OCI-LY1 (cell line): ENCODE measurements at regions not wholly inside any gene's neighbourhood (a gene's known extent, or its start where the extent isn't known, plus 50 kb on each side); places are given as distances from the start of the nearest gene placed in this dataset.
"Not testable (repeated sequence)": the region's sequence is repeated elsewhere in the genome, so short reads cannot be mapped to it uniquely, and the experiment has no call there.

Source experiments
- H2AFZ ChIP-seq: fragments of 200-600 bp; sonication (generic), shearing (Covaris generic); 2 replicates; pipeline ENCODE4 v1.6.0; 2014; ENCODE audit warnings: antibody characterized with exemption, mild to moderate bottlenecking, low read length
- H3F3A ChIP-seq: fragments of 200-600 bp; sonication (generic), shearing (Covaris generic); 2 replicates; pipeline ENCODE4 v1.6.0; 2014; ENCODE audit warnings: mild to moderate bottlenecking, antibody characterized with exemption, low read length, moderate library complexity; ENCODE audit not compliant: insufficient read depth
- H3K27ac ChIP-seq: fragments of 200-600 bp; sonication (generic); 2 replicates; pipeline ENCODE4 v1.5.1; 2014; ENCODE audit warnings: low read length, mixed run types, mild to moderate bottlenecking, low read depth; ENCODE audit not compliant: poor library complexity, severe bottlenecking
- H3K27me3 ChIP-seq: fragments of 200-600 bp; sonication (generic); 2 replicates; pipeline ENCODE4 v1.6.0; 2014; ENCODE audit warnings: antibody characterized with exemption, mild to moderate bottlenecking, low read length, moderate library complexity; ENCODE audit not compliant: insufficient read depth
- H3K36me3 ChIP-seq: fragments of 200-600 bp; sonication (generic); 2 replicates; pipeline ENCODE4 v1.6.1; 2014; ENCODE audit warnings: mild to moderate bottlenecking, antibody characterized with exemption, low read length, moderate library complexity, mixed read lengths; ENCODE audit not compliant: insufficient read depth
- H3K4me1 ChIP-seq: fragments of 200-600 bp; sonication (generic); 2 replicates; pipeline ENCODE4 v1.5.1; 2014; ENCODE audit warnings: mild to moderate bottlenecking, low read length, moderate library complexity; ENCODE audit not compliant: insufficient read depth, severe bottlenecking
- H3K4me2 ChIP-seq: fragments of 200-600 bp; sonication (generic), shearing (Covaris generic); 2 replicates; pipeline ENCODE4 v1.6.1; 2014; ENCODE audit warnings: low read length
- H3K4me3 ChIP-seq: fragments of 200-600 bp; sonication (generic); 2 replicates; pipeline ENCODE4 v1.5.1; 2014; ENCODE audit warnings: low read length, low read depth, mild to moderate bottlenecking, mixed read lengths; ENCODE audit not compliant: poor library complexity, severe bottlenecking
- H3K79me2 ChIP-seq: fragments of 200-600 bp; shearing (Covaris generic); 2 replicates; pipeline ENCODE4 v1.6.1; 2016; ENCODE audit warnings: mixed run types, low read length, mixed read lengths; ENCODE audit not compliant: insufficient read depth
- H3K9ac ChIP-seq: fragments of 200-600 bp; sonication (generic), shearing (Covaris generic); 2 replicates; pipeline ENCODE4 v1.6.1; 2014; ENCODE audit warnings: mild to moderate bottlenecking, low read length, mixed read lengths
- H3K9me2 ChIP-seq: fragments of 200-600 bp; sonication (generic), shearing (Covaris generic); 2 replicates; pipeline ENCODE4 v1.6.1; 2014; ENCODE audit warnings: low read depth, mild to moderate bottlenecking, low read length, mixed read lengths
- H3K9me3 ChIP-seq: fragments of 200-600 bp; shearing (Covaris generic); 2 replicates; pipeline ENCODE4 v1.6.1; 2014; ENCODE audit warnings: low read length, mixed read lengths
- H4K20me1 ChIP-seq: fragments of 200-600 bp; sonication (generic), shearing (Covaris generic); 2 replicates; pipeline ENCODE4 v1.6.0; 2016; ENCODE audit warnings: mild to moderate bottlenecking, low read length; ENCODE audit not compliant: insufficient read depth
- EZH2 ChIP-seq: fragments of 200-600 bp; sonication (generic), shearing (Covaris generic); IDR thresholded peaks from 2 replicates; pipeline ENCODE4 v1.8.0; 2017; ENCODE audit warnings: borderline replicate concordance, mixed run types, mild to moderate bottlenecking, antibody characterized with exemption, low read length, moderate library complexity, mixed read lengths
- TF ChIP-seq, protein P1 (sequence below): fragments of 200-600 bp; sonication (generic), shearing (Covaris generic); IDR thresholded peaks from 2 replicates; pipeline ENCODE4 v1.5.1; 2017; ENCODE audit warnings: mild to moderate bottlenecking, antibody characterized with exemption, low read length, moderate library complexity, mixed read lengths

DNA sequence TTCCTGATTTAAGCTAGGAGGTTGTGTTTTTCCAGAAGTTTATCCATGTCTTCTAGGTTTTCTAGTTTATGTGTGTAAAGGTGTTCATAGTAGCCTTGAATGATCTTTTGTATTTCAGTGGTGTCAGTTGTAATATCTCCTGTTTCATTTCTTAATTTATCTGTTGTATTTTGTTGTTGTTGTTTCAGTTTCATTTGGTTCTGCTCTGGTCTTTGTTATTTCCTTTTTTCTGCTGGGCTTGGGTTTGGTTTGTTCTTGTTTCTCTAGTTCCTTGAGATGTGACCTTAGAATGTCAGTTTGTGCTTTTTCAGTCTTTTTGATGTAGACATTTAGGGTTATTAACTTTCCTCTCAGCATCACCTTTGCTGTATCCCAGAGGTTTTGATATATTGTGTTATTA lies 62.8 kb downstream of the SCP2D1 start:
- not testable (repeated sequence) for H3K4me2 ChIP-seq, H3K9ac ChIP-seq, H3K9me3 ChIP-seq, H3K9me2 ChIP-seq, H3K4me3 ChIP-seq, H3F3A ChIP-seq, H4K20me1 ChIP-seq, H3K4me1 ChIP-seq, H2AFZ ChIP-seq, H3K36me3 ChIP-seq, H3K79me2 ChIP-seq, H3K27ac ChIP-seq, H3K27me3 ChIP-seq

DNA sequence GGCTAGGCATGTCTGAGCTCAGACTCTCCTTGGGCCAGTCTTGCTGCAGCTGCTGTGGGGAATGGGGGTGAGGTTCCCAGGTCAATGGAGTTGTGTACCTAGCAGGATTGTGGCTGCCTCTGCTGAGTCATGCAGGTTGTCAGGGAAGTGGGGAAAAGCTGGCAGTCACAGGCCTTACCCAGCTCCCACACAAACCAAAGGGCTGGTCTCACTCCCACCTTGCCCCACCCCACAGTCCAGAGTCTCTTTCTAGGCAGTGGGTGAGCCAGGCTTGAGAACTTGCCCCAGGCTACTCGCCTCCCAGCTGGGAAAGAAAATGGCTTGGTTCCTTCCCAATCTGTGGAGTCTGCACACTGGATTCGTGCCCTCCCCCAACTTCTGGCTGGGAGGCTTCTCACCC lies 65.7 kb downstream of the SCP2D1 start:
- H3F3A ChIP-seq = no peaks in the 10 kb centered on the region
- no peaks in the 10 kb centered on the region for H3K4me1 ChIP-seq
- H3K79me2 ChIP-seq = no peaks in the 10 kb centered on the region
- no peaks in the 10 kb centered on the region for H4K20me1 ChIP-seq
- no peak overlapping the region for H3K4me3 ChIP-seq
- H3K27ac ChIP-seq = no peak overlapping the region
- no peaks in the 10 kb centered on the region for H3K27me3 ChIP-seq
- TF ChIP-seq, protein P1, sequence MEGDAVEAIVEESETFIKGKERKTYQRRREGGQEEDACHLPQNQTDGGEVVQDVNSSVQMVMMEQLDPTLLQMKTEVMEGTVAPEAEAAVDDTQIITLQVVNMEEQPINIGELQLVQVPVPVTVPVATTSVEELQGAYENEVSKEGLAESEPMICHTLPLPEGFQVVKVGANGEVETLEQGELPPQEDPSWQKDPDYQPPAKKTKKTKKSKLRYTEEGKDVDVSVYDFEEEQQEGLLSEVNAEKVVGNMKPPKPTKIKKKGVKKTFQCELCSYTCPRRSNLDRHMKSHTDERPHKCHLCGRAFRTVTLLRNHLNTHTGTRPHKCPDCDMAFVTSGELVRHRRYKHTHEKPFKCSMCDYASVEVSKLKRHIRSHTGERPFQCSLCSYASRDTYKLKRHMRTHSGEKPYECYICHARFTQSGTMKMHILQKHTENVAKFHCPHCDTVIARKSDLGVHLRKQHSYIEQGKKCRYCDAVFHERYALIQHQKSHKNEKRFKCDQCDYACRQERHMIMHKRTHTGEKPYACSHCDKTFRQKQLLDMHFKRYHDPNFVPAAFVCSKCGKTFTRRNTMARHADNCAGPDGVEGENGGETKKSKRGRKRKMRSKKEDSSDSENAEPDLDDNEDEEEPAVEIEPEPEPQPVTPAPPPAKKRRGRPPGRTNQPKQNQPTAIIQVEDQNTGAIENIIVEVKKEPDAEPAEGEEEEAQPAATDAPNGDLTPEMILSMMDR = no peak
- no peak for TF ChIP-seq EZH2
- H3K9ac ChIP-seq = no peak overlapping the region
- no peaks in the 10 kb centered on the region for H3K9me2 ChIP-seq
- H2AFZ ChIP-seq = no peak overlapping the region
- no peaks in the 10 kb centered on the region for H3K36me3 ChIP-seq
- no peaks in the 10 kb centered on the region for H3K9me3 ChIP-seq
- no peak overlapping the region for H3K4me2 ChIP-seq

DNA sequence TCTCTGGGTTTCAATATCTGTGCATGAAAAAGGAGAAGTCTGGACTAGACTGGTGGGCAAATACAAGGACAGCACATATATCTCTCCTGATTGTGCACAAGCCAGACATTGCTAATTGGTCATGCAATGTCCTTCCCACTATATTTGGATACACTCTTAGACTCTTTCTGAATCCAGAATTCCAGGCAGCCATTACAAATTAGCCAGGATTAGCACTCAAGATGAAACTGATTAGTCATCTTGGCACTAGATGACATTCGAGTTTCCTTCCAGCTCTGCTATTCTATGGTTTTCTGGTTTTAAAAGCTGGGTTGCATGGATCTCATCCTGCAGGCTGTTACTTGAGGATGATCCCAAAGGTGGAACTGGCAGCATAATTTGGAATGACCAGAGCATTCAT lies 73.2 kb downstream of the SCP2D1 start:
- Histone ChIP-seq H3F3A (no peaks in the 10 kb centered on the region), H3K9me2 (no peaks in the 10 kb centered on the region), H3K4me1 (no peaks in the 10 kb centered on the region), H2AFZ (no peak overlapping the region), H3K27ac (no peak overlapping the region), H3K79me2 (no peaks in the 10 kb centered on the region), H3K9me3 (no peaks in the 10 kb centered on the region), H3K27me3 (no peaks in the 10 kb centered on the region), H4K20me1 (no peaks in the 10 kb centered on the region), H3K4me3 (no peak overlapping the region), H3K9ac (no peak overlapping the region), H3K36me3 (no peaks in the 10 kb centered on the region), H3K4me2 (no peak overlapping the region)
- TF ChIP-seq, protein P1 = no peak
- no peak for TF ChIP-seq EZH2

DNA sequence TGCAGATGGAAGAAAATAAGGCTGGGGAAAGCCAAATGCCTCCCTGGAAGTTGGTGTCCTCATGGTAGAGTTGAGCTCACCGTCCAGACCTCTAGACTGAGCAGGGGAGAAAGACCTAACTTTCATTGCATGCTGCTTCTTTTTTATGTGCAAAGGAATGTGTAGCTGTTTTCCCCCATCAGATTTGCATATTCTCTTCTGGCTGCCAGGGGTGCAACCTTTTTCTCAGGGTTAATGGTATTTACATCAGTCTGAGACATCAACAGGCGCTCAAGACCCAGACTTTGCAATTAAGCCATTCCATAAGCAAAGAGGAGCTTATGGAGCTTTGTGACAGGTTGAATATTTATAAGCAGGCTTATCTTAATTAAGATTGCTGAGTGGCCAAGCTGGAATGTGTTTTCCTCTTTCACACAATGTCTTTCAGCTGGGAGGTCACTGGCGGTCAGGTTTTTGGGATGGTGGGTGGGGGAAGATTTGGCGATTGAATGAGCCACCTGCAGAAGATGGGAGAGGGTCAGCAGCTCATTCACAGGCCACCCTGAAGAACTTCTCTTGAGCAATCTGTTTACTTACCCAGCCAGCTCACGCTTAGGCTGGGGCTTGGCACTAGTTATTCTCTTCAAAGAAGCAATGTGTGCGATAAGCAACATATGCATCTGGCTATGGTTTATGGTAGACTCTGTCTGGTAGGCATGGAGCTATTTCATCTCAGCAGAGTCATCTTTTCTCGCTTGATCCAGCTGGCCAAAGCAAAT lies 88.6 kb downstream of the SCP2D1 start:
- Histone ChIP-seq H3K4me3 (no peak overlapping the region), H3K79me2 (no peaks in the 10 kb centered on the region), H3K9me2 (no peaks in the 10 kb centered on the region), H3K4me2 (no peak overlapping the region), H4K20me1 (no peaks in the 10 kb centered on the region), H3F3A (no peaks in the 10 kb centered on the region), H3K4me1 (no peaks in the 10 kb centered on the region), H3K27ac (no peak overlapping the region), H3K27me3 (no peaks in the 10 kb centered on the region), H3K36me3 (no peaks in the 10 kb centered on the region), H3K9me3 (no peaks in the 10 kb centered on the region), H3K9ac (no peak overlapping the region), H2AFZ (no peak overlapping the region)
- no peak for TF ChIP-seq EZH2
- TF ChIP-seq, protein P1 = no peak
